CD14-positive monocyte (primary cell): ENCODE measurements at regions not wholly inside any gene's neighbourhood (a gene's known extent, or its start where the extent isn't known, plus 50 kb on each side); places are given as distances from the start of the nearest gene placed in this dataset.

Experiments
- DNase-seq, 3 donors: peaks; one replicate each; pipeline ENCODE4 v3.0.0-alpha.2; 2011 to 2022
- H2AFZ ChIP-seq: 2 replicates; pipeline ENCODE4 v1.6.0; 2012; ENCODE audit warnings: mild to moderate bottlenecking, low read depth, low read length, inconsistent platforms; ENCODE audit not compliant: insufficient read depth, poor library complexity, severe bottlenecking
- H3K27ac ChIP-seq, 2 donors: 1 replicate in 1 of 2; 2 replicates in 1 of 2; pipeline ENCODE4 v1.5.1; 2012 to 2013; ENCODE audit warnings: low read length in 2 of 2, control low read depth in 1 of 2, inconsistent platforms in 1 of 2, low read depth in 1 of 2, mild to moderate bottlenecking in 1 of 2
- H3K27me3 ChIP-seq, 2 donors: one replicate each; pipeline versions ENCODE4 v1.6.0 to v1.6.1; 2011 to 2013; ENCODE audit warnings: low read length in 2 of 2; ENCODE audit not compliant: control insufficient read depth in 2 of 2, insufficient read depth in 2 of 2
- H3K36me3 ChIP-seq, 2 donors: replicated peaks in 1 of 2; 1 replicate in 1 of 2; 2 replicates in 1 of 2; pipeline versions ENCODE4 v1.5.1 to v1.6.1; 2012 to 2013; ENCODE audit warnings: low read length in 2 of 2, control low read depth in 1 of 2, inconsistent platforms in 1 of 2, mild to moderate bottlenecking in 1 of 2; ENCODE audit not compliant: insufficient read depth in 2 of 2, control insufficient read depth in 1 of 2
- H3K4me1 ChIP-seq, 2 donors: 1 replicate in 1 of 2; 2 replicates in 1 of 2; pipeline versions ENCODE4 v1.5.1 to v1.6.1; 2012 to 2013; ENCODE audit warnings: low read length in 2 of 2, control low read depth in 1 of 2, inconsistent platforms in 1 of 2, mild to moderate bottlenecking in 1 of 2, moderate library complexity in 1 of 2; ENCODE audit not compliant: insufficient read depth in 2 of 2, control insufficient read depth in 1 of 2
- H3K4me2 ChIP-seq: replicated peaks from 2 replicates; pipeline ENCODE3; 2012; ENCODE audit warnings: low read length, moderate library complexity, mild to moderate bottlenecking; ENCODE audit not compliant: poor library complexity, severe bottlenecking; ENCODE audit errors: extremely low read depth
- H3K4me3 ChIP-seq, 3 experiments: fragments of 200-600 bp in 1 of 3; sonication (generic) in 1 of 3; replicated peaks in 1 of 3; 1 replicate in 2 of 3; 2 replicates in 1 of 3; pipeline ENCODE4 v1.5.1; 2011 to 2013; ENCODE audit warnings: low read length in 3 of 3, mild to moderate bottlenecking in 3 of 3, control low read depth in 2 of 3, low read depth in 2 of 3, inconsistent platforms in 1 of 3, moderate library complexity in 1 of 3
- H3K79me2 ChIP-seq: 2 replicates; pipeline ENCODE4 v1.6.0; 2012; ENCODE audit warnings: mild to moderate bottlenecking, control low read depth, inconsistent platforms, low read length, moderate library complexity; ENCODE audit not compliant: insufficient read depth
- H3K9ac ChIP-seq: 2 replicates; pipeline ENCODE4 v1.6.0; 2017; ENCODE audit warnings: low read length, mild to moderate bottlenecking; ENCODE audit not compliant: insufficient read depth, poor library complexity, severe bottlenecking
- H3K9me3 ChIP-seq, 2 donors: replicated peaks in 1 of 2; 1 replicate in 1 of 2; 2 replicates in 1 of 2; pipeline versions ENCODE4 v1.5.1 to v1.6.1; 2012 to 2013; ENCODE audit warnings: low read length in 2 of 2, control low read depth in 1 of 2; ENCODE audit not compliant: control insufficient read depth in 1 of 2, insufficient read depth in 1 of 2
- H4K20me1 ChIP-seq: 2 replicates; pipeline ENCODE4 v1.6.0; 2012; ENCODE audit warnings: mild to moderate bottlenecking, low read length, control low read depth, moderate library complexity; ENCODE audit not compliant: insufficient read depth
- H3K27ac Mint-ChIP-seq, 7 donors: one replicate each; pipeline ENCODE4 v1.8.0; 2020; ENCODE audit warnings: mild to moderate bottlenecking in 7 of 7, mixed read lengths in 7 of 7, moderate library complexity in 6 of 7, inconsistent platforms in 2 of 7
- H3K27me3 Mint-ChIP-seq, 3 donors: one replicate each; pipeline ENCODE4 v1.8.0; 2021 to 2022; ENCODE audit warnings: low read depth in 3 of 3, mild to moderate bottlenecking in 3 of 3, mixed read lengths in 3 of 3, moderate library complexity in 3 of 3, inconsistent platforms in 1 of 3
- H3K36me3 Mint-ChIP-seq, 2 donors: one replicate each; pipeline ENCODE4 v1.8.0; 2020; ENCODE audit warnings: mixed read lengths in 2 of 2, inconsistent platforms in 1 of 2, mild to moderate bottlenecking in 1 of 2
- H3K4me1 Mint-ChIP-seq: one replicate; pipeline ENCODE4 v1.8.0; 2020; ENCODE audit warnings: mild to moderate bottlenecking, mixed read lengths
- H3K4me3 Mint-ChIP-seq, 2 donors: one replicate each; pipeline ENCODE4 v1.8.0; 2020; ENCODE audit warnings: mild to moderate bottlenecking in 2 of 2, mixed read lengths in 2 of 2, moderate library complexity in 1 of 2
- H3K9me3 Mint-ChIP-seq, 7 donors: one replicate each; pipeline ENCODE4 v1.8.0; 2020 to 2022; ENCODE audit warnings: mixed read lengths in 7 of 7, mild to moderate bottlenecking in 6 of 7, moderate library complexity in 6 of 7, inconsistent platforms in 2 of 7
- CTCF ChIP-seq: fragments of 200-600 bp; IDR thresholded peaks from one replicate; pipeline ENCODE4 v1.8.0; 2022; ENCODE audit warnings: antibody characterized with exemption, mild to moderate bottlenecking
- WGBS: methylation state at CpG from one replicate; pipeline ENCODE4 v1.1.5; 2013; ENCODE audit warnings: missing lambda C conversion rate; ENCODE audit not compliant: insufficient coverage; 5-methylcytosine and 5-hydroxymethylcytosine counted together
- intact Hi-C, 2 donors: fragments of 100-400 bp; cut with micrococcal nuclease; formaldehyde crosslinking; loops; one replicate each; pipeline versions ENCODE4 v1.15.0 to v1.15.1; 2023

DNA sequence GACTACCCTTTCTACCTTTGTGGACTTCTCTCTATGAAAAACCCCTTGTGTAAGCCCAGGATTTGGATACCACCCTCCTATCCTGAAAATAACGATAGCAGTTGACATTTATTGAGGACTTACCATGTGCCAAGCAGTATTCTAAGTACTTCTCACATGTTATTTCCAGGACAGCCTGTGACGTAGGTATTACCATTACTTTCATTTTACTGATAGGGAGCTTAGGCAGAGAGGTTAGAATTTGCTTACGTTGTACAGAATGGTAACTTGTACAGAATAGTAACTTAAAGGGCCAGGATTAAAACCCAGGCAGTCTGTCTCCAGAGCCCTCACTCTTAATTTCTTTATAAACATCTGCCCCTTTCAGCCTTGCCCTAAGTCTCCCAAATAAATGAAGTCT is 138.3 kb downstream of the NTMT2 start:
- Histone ChIP-seq H3K4me2 (no peak overlapping the region), H3K4me3 (no peak overlapping the region), H3K9ac (no peak overlapping the region), H4K20me1 (no peaks in the 10 kb centered on the region), H3K27ac (no peak overlapping the region), H3K79me2 (no peaks in the 10 kb centered on the region), H3K27me3 (no peaks in the 10 kb centered on the region), H3K9me3 (peaks cover 0 to 5% of the 10 kb centered on the region in 2 donors), H2AFZ (no peak overlapping the region), H3K4me1 (no peaks in the 10 kb centered on the region), H3K36me3 (no peaks in the 10 kb centered on the region)
- no peak for TF ChIP-seq CTCF
- intact Hi-C loops: no loop called here
- peaks cover 0 to 6% (median 2%) of the 10 kb centered on the region in 7 donors for H3K9me3 Mint-ChIP-seq
- no peaks in the 10 kb centered on the region for H3K4me1 Mint-ChIP-seq
- no peaks in the 10 kb centered on the region for H3K36me3 Mint-ChIP-seq
- no peak overlapping the region for H3K27ac Mint-ChIP-seq
- H3K27me3 Mint-ChIP-seq: peaks cover 0 to 2% (median 0%) of the 10 kb centered on the region in 3 donors
- WGBS: 100% methylated on average over 1 of the region's 3 CpGs
- no peak for DNase-seq
- H3K4me3 Mint-ChIP-seq: no peak overlapping the region

GRCh38 chr1:170284512-170284911 is 138.8 kb downstream of the NTMT2 start:
- Histone ChIP-seq H3K4me3 (no peak overlapping the region), H3K4me1 (no peaks in the 10 kb centered on the region), H2AFZ (no peak overlapping the region), H3K36me3 (no peaks in the 10 kb centered on the region), H3K9ac (no peak overlapping the region), H3K27me3 (no peaks in the 10 kb centered on the region), H3K4me2 (no peak overlapping the region), H3K27ac (no peak overlapping the region), H3K9me3 (peaks cover 0 to 5% of the 10 kb centered on the region in 2 donors), H3K79me2 (no peaks in the 10 kb centered on the region), H4K20me1 (no peaks in the 10 kb centered on the region)
- Mint-ChIP-seq H3K4me1 (no peaks in the 10 kb centered on the region), H3K36me3 (no peaks in the 10 kb centered on the region), H3K27ac (no peak overlapping the region), H3K4me3 (no peak overlapping the region), H3K9me3 (peaks cover 0 to 5% (median 2%) of the 10 kb centered on the region in 7 donors), H3K27me3 (peaks cover 0 to 2% (median 0%) of the 10 kb centered on the region in 3 donors)
- 57% methylated on average over 1 of the region's 7 CpGs for WGBS
- intact Hi-C loops: no loop called here
- no peak for DNase-seq
- no peak for TF ChIP-seq CTCF
